ENCODE measurements at regions not wholly inside any gene's neighbourhood (a gene's known extent, or its start where the extent isn't known, plus 50 kb on each side); places are given as distances from the start of the nearest gene placed in this dataset.

- TF ChIP-seq CTCF (IDR thresholded peaks at IDR 0.05) (no peak), POLR2A (IDR thresholded peaks at IDR 0.05) (no peak)
Measured at GRCh38 chr5:68991279-68992084, 102.3 kb upstream of the SLC30A5 start.

Data from lower leg skin (tissue), 3 donors.